ENCODE measurements at regions not wholly inside any gene's neighbourhood (a gene's known extent, or its start where the extent isn't known, plus 50 kb on each side); places are given as distances from the start of the nearest gene placed in this dataset.

DNA sequence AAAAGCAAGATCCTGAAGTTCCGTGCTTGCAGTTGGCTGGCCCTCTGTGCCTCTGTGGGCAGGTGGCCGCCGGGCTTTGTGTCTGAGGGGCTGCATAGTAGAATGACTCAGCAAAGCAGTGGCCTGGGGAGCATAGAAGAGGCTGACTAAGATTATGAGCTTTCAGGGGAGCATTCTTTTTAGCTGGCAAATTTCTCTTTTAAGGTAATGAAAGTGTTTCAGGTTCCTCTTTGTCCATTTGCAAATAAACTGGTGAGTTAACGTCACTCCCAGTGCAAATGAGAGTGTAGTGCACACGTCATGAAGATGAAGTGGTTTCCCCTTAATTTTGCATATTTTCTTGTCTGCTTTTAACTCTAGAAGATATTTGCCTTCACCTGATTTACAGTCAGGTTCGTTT, 98.6 kb downstream of the BCL2L11 start:
- ATAC-seq (ENCODE audit: poor library complexity) (no peak), DNase-seq (peak in 2 of 14 experiments; percentile 28)
- POLR2A ChIA-PET: no interaction called here
- H3K9me3 Mint-ChIP-seq: peaks cover 8% of the 10 kb centered on the region
- no peak overlapping the region for H3K4me3 Mint-ChIP-seq
- TF ChIP-seq, protein P1, sequence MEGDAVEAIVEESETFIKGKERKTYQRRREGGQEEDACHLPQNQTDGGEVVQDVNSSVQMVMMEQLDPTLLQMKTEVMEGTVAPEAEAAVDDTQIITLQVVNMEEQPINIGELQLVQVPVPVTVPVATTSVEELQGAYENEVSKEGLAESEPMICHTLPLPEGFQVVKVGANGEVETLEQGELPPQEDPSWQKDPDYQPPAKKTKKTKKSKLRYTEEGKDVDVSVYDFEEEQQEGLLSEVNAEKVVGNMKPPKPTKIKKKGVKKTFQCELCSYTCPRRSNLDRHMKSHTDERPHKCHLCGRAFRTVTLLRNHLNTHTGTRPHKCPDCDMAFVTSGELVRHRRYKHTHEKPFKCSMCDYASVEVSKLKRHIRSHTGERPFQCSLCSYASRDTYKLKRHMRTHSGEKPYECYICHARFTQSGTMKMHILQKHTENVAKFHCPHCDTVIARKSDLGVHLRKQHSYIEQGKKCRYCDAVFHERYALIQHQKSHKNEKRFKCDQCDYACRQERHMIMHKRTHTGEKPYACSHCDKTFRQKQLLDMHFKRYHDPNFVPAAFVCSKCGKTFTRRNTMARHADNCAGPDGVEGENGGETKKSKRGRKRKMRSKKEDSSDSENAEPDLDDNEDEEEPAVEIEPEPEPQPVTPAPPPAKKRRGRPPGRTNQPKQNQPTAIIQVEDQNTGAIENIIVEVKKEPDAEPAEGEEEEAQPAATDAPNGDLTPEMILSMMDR (IDR thresholded peaks at IDR 0.05): no peak
- no peak overlapping the region for H3K27ac Mint-ChIP-seq
- H3K27me3 Mint-ChIP-seq: peaks cover 13% of the 10 kb centered on the region
- Histone ChIP-seq H3K4me3 (ENCODE audit: low read length) (no peak overlapping the region), H3K27ac (ENCODE audit: low read depth in 1 of 2, low read length in 2 of 2) (no peak overlapping the region), H3K4me1 (ENCODE audit: insufficient read depth, low read length) (no peaks in the 10 kb centered on the region), H3K9me3 (ENCODE audit: control insufficient read depth in 1 of 2, insufficient read depth in 1 of 2, low read length in 2 of 2) (peaks cover 5 to 9% of the 10 kb centered on the region in 2 experiments), H3K27me3 (ENCODE audit: control insufficient read depth in 1 of 2, insufficient read depth in 2 of 2, low read length in 2 of 2) (no peaks in the 10 kb centered on the region), H3K36me3 (ENCODE audit: insufficient read depth, low read length) (no peaks in the 10 kb centered on the region)
- peaks cover 6% of the 10 kb centered on the region for H3K36me3 Mint-ChIP-seq (ENCODE audit: low read depth)
- intact Hi-C loops (cut with DNase I, micrococcal nuclease): no loop called here
- H3K4me1 Mint-ChIP-seq (ENCODE audit: low read depth): no peaks in the 10 kb centered on the region
- CTCF ChIA-PET: no interaction called here

DNA sequence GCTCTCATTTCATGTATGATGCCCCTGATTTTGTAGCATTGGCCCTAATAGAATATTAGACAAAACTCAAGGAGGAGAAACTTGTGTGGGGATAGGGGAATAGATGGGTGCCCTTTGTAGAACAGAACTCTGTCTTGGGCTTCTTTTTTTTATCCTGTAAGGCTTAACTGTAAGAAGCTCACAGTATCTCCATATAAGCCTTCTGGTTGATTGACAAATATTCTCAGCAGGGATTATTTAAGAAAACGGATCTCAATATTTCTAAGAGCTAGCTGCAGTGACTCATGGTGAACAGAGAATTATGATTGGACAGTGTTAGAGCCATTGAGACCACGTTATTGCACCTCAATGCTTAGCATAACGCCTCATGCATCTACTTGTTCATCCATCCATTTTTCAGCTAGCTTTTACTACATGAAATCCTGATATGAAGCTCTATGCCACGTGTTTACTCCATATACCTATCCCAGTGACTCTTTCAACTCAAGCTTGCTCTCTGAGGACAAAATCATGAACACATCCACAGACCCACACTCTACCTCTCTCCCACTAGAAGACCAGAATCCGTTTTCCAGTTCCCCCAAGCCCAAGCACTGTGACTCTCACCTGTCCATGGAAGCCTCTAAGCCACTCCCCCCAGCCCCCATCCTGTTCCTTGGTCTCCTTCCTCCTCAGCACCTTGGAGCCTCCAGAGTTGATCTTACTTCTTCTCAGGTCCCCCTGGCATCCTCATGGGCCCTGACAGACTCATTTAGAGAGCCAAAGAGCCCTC, 99.2 kb downstream of the BCL2L11 start:
- peaks cover 13% of the 10 kb centered on the region for H3K27me3 Mint-ChIP-seq
- H3K27me3 ChIP-seq (ENCODE audit: control insufficient read depth in 1 of 2, insufficient read depth in 2 of 2, low read length in 2 of 2): no peaks in the 10 kb centered on the region
- no peak overlapping the region for H3K4me3 Mint-ChIP-seq
- H3K4me3 ChIP-seq (ENCODE audit: low read length): no peak overlapping the region
- H3K9me3 ChIP-seq (ENCODE audit: control insufficient read depth in 1 of 2, insufficient read depth in 1 of 2, low read length in 2 of 2): peaks cover 0 to 9% of the 10 kb centered on the region in 2 experiments
- ChIA-PET POLR2A (no interaction called here), CTCF (no interaction called here)
- no peaks in the 10 kb centered on the region for H3K36me3 ChIP-seq (ENCODE audit: insufficient read depth, low read length)
- H3K27ac ChIP-seq (ENCODE audit: low read depth in 1 of 2, low read length in 2 of 2): no peak overlapping the region
- peaks cover 3% of the 10 kb centered on the region for H3K9me3 Mint-ChIP-seq
- no peak for DNase-seq
- TF ChIP-seq, protein P1 (IDR thresholded peaks at IDR 0.05): no peak
- H3K4me1 Mint-ChIP-seq (ENCODE audit: low read depth): no peaks in the 10 kb centered on the region
- no peak for ATAC-seq (ENCODE audit: poor library complexity)
- peaks cover 5% of the 10 kb centered on the region for H3K36me3 Mint-ChIP-seq (ENCODE audit: low read depth)
- H3K27ac Mint-ChIP-seq: no peak overlapping the region
- intact Hi-C loops (cut with DNase I, micrococcal nuclease): no loop called here
- no peaks in the 10 kb centered on the region for H3K4me1 ChIP-seq (ENCODE audit: insufficient read depth, low read length)

DNA sequence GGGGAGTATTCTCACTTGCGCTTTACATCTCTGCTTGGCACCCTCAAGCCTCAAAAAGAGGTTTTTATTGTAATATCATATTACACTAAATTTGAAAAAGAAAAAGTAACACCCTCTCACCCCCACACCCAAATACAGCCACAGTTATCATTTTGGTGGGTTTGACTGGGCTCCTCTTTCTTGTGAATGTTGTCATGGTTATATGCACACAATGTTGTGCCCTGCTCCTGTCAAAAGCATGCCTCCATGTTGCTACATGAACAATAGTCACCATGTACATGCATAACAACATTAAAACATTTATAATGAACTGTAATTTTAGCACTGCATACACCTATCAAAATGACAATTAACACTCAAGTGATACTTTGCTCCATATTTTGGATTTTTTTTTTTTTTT, 100.2 kb downstream of the BCL2L11 start:
- Histone ChIP-seq H3K4me1 (ENCODE audit: insufficient read depth, low read length) (no peaks in the 10 kb centered on the region), H3K9me3 (ENCODE audit: control insufficient read depth in 1 of 2, insufficient read depth in 1 of 2, low read length in 2 of 2) (peaks cover 0 to 9% of the 10 kb centered on the region in 2 experiments), H3K4me3 (ENCODE audit: low read length) (no peak overlapping the region), H3K36me3 (ENCODE audit: insufficient read depth, low read length) (no peaks in the 10 kb centered on the region), H3K27ac (ENCODE audit: low read depth in 1 of 2, low read length in 2 of 2) (no peak overlapping the region), H3K27me3 (ENCODE audit: control insufficient read depth in 1 of 2, insufficient read depth in 2 of 2, low read length in 2 of 2) (no peaks in the 10 kb centered on the region)
- Mint-ChIP-seq H3K4me3 (no peak overlapping the region), H3K27me3 (peaks cover 22% of the 10 kb centered on the region), H3K9me3 (no peaks in the 10 kb centered on the region), H3K27ac (no peak overlapping the region), H3K36me3 (ENCODE audit: low read depth) (no peaks in the 10 kb centered on the region), H3K4me1 (ENCODE audit: low read depth) (no peaks in the 10 kb centered on the region)
- CTCF ChIA-PET: no interaction called here
- ATAC-seq (ENCODE audit: poor library complexity): no peak
- intact Hi-C loops (cut with DNase I, micrococcal nuclease): no loop called here
- TF ChIP-seq, protein P1 (IDR thresholded peaks at IDR 0.05): no peak
- DNase-seq: no peak
- POLR2A ChIA-PET: no interaction called here
